ENCODE measurements at regions not wholly inside any gene's neighbourhood (a gene's known extent, or its start where the extent isn't known, plus 50 kb on each side); places are given as distances from the start of the nearest gene placed in this dataset.

DNA sequence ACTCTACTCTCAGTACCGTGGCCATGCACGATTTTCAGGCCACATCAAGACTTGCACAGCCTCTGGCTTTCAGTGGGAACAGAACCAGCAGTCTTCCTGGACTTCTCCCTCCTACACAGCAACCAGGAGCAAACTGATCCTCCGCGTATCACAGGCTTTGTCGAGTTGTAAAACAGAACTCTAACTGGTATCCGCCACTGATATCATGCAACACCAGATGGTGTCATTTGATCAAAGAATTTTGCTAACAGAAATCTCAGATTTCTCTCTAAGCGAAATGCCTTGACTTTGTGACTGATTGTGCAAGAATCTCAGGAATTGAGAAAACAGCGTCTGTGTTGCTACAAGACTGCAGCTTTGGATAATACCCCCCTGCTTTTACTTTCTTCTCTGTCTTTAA lies 85.7 kb downstream of the COPS8 start:
- no peak for DNase-seq (ENCODE audit: low read depth)

DNA sequence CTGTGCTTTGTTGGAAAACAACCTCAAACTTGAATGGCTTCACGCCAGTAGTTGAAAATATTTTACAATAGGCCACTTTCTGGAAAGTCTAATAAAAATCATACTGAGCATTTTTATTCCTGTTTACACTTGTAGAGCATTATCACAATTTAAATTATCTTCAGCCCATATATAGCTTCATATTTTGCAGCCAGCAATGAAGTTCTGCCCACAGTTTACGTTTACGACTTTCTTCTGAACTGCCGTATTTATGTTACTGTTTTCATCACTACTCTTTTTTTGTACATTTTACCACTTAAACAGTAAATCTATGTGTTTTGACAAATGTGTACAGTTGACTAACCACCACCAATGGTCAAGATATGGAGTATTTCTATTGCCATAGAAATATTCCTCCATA lies 86.2 kb downstream of the COPS8 start:
- DNase-seq (ENCODE audit: low read depth): no peak

DNA sequence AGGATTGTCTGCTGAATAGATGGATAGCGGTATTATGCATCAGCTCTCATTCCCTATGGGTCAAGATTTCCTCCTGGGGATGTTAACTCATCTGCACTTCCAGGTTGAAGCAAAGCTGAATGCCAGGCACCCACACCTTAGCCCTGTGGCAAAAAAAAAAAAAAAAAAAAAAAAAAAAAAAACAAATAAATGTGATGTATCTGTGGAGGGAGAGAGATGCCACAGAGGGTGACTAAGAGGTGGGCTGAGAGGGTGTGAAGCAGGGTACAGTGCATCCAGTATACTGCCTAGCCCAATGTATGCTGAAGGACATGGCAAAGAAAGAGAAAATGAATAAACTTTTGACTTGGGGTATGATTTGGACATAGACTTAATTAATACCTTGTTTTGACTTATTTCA lies 91.4 kb downstream of the COPS8 start:
- DNase-seq (ENCODE audit: low read depth): no peak

DNA sequence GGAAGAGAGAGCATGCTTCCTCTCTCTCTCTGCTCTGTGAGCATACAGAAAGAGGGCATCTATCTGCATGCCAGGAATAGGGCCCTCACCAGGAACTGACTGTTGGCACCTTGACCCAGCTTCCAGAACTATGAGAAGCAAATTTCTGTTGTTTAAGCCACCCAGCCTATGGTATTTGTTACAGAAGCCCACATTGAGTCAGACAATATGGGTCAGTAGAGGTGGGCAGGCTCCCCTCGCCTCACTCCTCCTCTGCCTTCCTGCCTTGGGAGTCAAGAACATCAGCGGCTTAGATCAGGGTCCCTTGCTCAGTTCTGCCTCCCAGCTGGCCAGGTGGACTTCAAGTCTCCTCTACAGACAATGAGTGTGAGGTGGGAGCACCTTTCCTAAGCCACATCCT lies 92.3 kb downstream of the COPS8 start:
- DNase-seq (ENCODE audit: low read depth): no peak

DNA sequence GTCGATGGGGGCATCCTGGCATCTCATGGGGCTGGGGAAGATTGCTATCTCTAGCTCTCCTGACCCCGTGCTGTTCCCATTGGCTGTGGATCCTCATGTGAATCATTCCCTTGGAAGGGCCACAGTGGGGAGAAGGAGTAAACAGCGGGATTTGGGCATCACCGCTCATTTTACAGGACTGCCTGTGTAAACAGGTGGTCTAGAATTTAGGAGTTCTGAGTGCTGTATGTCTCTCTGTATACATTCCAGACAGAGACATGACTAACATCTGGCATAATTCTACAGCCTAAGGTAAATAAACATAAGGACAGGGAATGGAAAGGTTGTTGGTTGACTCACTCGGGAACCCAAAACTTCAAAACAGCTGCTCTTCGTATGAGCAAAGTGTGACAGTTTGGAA lies 92.7 kb downstream of the COPS8 start:
- DNase-seq (ENCODE audit: low read depth): no peak

DNA sequence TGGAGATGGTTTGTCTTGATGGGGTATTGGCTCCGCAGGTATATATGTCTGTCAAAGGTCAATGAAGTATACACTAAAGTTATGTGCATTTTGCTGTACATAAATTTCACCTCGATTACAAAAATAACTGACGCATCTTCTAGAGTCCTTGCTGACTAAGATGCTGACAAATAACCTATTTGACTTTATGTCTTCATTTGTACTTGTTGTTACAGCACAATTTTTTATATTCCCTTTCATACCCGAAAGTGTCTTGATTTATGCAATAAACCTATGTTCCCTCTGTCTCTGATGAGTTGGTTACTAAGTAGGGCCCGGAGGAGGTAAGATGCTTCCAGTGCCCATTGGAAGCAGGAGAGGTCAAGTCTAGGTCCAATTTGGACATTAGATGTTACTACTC lies 93.5 kb downstream of the COPS8 start:
- no peak for DNase-seq (ENCODE audit: low read depth)

DNA sequence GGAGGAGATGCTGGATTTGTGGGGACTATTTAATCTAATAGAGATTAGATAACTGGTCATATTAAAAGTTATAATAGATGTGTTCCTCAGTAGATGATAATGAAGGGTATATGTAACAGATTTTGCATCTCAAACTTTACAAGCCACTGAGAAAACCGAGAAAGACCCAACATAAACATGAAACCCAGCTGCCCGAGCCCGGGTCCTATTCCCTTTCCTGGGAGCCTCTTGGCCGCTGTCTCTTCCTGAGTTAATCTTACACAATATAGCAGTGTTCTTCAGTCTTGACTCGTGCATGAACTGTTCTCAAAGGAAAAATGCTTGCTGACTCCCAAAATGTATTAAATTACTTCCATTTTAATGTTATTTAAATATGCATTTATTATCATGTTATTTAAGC lies 94.5 kb downstream of the COPS8 start:
- DNase-seq (ENCODE audit: low read depth): no peak

DNA sequence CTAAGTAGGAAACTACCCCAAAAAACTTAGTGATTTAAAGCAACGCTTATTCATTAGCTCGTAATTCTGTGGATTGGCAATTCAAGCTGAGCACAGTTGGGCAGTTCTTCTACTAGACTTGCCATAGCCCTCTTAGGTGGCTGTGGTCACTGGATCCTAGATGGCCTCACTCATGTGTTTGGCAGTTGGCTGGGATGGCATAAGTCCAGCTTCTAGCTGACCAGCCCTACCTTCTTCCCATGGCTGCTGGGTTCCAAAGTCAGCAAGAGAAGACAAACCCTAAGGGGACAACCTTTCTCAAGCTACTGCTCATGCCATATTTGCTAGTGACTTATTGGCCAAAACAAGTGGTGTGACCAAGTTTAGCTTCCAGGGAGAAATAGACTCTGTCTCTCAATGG lies 95.3 kb downstream of the COPS8 start:
- no peak for DNase-seq (ENCODE audit: low read depth)

DNA sequence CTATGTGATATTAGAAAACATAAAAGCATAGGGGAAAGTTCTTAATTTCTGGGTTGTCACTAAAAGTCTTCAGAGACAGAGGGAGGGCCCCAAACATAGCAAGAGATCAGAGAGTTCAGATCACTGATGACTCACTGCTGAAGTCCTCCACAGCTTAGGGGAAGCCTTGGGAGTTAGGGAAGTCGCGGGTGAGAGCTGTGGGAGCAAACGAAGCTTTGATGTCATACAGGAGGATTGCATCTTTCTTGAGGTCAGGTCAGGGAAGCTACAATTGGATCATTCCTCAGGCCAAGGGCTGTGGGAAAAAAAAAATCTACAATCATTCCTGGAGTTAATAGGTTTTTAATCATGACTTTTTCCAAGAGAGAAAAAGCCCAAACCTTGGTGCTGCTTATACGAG lies 96.2 kb downstream of the COPS8 start:
- DNase-seq (ENCODE audit: low read depth): no peak

DNA sequence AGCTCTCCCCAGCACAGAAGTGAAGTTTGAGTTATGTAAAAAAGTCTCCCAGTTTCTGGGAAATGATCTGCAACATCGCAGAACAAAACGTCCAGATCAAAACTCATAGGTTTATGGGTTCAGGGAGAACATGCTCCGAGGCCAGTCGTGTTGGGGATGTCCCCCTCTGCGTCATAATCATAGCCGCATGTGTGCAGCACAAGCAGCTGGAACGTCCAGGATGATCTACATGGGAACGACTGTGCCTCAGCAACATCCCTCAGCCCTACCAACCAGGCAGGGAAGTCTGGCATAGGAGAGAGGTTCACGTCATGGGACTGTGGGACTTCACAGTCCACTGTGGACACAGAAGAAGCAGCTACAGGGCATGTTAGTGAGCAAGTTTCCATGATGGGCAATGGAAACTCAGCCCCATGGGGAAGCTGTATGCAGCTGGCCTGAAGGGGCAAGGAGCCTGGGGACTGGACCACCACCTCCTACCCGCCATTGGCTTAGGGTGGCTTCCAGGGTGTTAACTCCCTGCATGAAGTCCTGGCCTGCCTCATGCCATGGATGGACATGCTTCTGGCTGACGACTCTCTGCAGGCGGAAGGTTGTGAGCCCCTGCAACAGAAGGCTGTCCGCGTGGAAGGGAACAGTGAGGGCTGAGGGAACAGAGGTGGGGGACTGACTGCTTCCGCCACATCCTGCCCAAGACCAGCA lies 96.9 kb downstream of the COPS8 start:
- no peak for DNase-seq (ENCODE audit: low read depth)

DNA sequence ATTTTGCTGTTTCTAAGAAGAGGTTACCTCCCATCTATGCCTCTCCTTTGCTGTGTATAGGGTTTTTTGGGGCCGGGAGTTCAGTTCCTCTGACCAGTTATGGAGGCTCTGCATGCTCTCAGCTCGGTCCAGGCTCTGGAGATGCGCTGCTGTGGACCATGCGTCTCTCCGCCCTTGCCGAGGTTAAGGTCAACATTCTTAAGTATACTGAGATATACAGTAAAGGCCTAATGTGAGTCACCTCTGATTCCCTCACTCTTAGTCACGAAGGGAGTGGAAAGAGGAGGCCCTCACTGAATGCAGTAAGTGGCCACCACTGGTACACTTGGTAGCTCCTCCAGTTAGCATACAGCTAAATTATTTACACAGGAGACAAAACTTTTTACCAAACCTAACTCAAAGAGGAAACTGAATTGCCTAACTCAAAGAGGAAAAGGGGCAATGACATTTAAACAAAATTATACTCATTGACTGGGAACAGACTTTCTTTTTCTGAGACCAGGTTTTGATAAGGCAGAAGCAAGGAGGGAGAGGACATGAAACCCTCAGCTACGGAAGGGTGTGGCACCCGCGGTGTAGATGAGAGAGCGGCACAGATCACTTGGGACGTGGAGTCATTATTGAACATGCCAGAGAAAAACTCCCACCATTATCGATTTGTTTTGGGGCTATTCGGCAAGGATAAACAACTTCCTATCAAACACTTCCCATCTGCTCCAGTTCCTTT lies 98.7 kb downstream of the COPS8 start:
- no peak for DNase-seq (ENCODE audit: low read depth)

DNA sequence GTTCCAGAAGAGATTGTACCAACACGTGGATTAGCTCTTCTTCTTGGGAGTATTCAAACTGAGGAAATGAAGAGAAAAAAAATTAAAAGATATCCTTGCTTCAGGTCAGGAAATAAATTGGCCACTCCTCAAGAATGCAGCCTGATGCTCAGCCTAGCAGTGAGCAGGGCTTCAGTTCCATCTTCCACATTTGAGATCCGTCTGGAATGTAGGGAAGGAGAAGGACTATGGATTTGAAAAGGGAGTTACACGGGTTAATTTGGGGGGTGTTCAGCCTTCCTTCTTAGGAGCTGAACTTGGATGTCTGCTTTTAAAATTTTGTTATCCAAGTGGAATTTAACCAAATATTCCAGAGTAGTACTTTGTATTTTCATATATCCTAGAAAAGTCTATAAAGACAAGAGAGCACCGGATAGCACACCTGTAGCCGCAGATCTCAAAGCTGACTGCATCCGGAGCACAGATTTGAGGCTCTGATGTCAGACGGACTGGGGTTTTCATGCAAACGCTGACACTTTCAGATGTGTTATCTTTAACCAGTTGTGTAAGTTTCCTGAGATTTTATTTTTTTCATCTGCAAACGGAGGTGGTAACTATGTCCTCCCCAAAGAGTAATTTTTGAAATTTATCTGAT lies 99.3 kb downstream of the COPS8 start:
- no peak for DNase-seq (ENCODE audit: low read depth)

DNA sequence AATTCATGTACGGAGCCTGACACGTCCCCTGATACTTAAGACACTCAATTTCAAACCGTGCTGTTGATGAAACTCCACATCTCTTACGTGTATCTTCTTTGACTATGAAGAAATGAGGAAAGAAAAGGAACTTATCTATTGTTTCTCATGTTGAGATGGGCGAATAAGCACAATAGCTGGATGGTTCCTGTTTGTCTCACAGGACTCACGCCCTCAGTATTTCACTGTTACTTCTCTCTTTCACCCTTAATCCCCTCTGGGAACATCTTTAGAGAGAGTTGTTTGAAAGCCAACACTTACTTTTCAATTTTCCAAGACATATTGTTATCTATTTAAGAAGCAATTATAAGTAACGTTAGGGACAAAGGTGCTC lies 99.8 kb downstream of the COPS8 start:
- DNase-seq (ENCODE audit: low read depth): no peak

DNA sequence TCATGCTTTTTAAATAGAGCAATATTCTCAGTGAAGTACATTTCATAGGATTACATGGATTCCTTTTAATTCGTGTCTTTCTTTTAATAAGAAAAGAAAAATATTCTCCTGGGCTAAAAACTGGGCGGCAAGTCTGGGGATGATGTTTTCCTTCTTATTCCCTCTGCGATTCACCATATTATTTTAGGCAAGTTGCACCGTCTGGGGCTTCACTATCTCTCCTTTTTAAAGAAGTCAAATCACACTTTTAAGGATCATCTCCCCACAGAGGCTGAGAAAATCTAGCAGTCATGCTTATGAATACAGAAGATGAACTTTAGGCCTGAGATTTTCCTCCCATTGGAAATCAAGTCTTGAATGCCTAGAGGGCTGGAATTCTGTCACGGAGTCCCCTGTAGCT lies 104.1 kb downstream of the COPS8 start:
- DNase-seq (ENCODE audit: low read depth): no peak

DNA sequence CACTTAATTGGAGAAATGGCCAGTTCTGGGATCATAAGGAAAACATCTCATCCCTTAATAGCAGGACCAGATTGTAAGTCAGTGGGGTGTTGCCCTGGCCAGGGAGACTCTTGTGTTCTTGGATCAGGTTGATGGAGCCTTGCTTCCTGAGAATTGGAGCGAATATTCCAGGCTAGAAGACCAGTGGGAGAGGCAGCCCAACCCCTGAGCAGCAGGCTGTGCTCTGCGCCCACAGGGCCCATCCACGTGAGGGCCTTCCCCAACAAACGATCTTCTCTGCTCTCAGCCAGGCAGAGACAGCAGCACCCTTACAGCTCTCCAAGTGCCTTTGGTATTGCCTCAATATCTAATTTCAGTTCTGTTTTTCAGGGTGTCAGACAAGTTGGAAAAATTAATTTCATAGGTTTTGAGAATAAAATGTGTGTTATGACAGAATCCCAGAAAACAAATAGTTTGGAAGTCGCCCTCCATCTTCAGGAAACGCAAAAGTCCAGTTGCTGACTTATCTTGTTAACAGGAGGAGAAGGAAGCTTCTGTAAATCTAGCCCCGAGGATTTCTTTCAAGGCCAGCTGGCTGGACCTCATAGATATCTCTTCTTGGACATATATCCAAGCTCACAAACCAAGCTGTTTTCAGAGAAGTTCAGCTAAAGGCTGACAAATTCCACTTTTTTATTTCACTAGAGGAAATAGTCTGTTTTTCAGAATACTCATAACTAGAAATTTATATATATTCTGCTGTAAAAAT lies 105.5 kb downstream of the COPS8 start:
- DNase-seq (ENCODE audit: low read depth): no peak

DNA sequence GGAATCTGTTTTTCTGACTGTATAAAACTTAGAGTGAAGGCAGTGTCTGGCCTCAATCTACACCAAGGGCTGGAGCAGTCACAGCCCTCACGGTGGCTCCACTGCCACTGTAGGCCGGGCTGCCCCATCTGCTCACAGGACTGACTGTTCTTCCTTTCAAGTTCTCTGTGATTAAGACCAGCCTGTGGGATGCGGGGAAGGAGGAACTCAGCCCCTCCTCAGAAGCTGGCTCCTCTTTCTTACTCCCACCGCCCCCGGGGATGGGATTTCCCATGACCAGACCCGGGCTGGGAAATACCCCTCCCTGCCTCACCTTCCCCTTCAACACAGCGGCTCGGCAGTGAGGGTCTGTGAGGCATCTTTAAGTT lies 106.0 kb downstream of the COPS8 start:
- DNase-seq (ENCODE audit: low read depth): no peak

DNA sequence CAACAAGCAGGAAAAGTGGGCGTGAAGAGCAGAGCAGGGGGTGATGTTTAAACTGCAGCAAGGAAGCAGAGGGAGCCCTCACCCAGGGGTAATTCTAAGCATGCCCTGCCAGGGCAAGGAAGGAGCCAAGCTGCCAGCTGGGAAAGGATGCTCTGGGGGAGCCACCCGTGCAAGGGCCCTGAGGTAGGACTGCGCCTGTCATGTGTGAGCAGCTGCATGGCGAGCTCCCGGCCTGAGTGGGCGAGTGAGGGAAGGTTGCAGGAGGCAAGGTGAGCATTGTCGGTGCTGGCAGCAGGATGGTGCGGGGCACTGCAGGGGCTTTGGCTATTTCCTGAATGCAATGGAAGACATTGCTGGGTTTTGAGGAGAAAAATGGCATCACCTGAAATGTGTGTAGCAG lies 107.2 kb downstream of the COPS8 start:
- DNase-seq (ENCODE audit: low read depth): no peak

DNA sequence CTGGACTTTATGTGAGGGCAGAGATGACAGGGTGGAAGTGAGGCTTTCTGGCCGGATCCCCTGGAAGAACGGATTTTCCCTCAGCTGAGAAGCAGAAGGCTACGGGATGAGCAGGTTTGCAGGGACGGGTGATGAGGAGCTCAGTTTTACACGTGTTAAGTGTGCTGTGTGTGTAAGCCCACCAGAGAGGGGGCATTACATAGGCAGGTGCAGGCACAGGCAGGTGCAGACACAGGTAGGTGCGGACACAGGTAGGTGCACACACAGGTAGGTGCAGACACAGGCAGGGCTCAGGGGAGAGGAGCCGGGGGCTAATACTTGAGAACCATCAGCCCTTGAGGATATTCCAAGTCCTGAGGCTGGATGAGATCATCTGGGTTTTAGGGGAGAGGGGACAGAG lies 107.7 kb downstream of the COPS8 start:
- no peak for DNase-seq (ENCODE audit: low read depth)

DNA sequence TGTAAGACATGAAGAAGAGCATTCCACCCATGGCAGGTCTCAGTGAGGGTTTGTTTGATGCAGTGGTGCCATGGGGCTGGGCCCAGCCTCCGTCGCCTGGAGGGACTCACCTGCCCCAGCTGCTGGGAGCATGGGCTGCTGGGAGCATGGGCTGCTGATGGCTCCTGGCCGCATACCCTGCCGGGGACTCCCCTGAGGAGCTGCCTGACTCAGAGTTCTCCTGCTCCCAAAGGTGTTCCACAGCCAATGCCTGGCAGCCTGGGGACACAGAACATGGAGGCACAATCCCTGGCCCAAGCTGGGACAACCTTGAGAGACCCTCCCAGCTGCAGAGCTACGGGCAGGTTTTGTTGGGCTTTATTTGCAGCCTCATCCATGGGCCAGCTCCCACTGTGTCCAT lies 108.4 kb downstream of the COPS8 start:
- no peak for DNase-seq (ENCODE audit: low read depth)

DNA sequence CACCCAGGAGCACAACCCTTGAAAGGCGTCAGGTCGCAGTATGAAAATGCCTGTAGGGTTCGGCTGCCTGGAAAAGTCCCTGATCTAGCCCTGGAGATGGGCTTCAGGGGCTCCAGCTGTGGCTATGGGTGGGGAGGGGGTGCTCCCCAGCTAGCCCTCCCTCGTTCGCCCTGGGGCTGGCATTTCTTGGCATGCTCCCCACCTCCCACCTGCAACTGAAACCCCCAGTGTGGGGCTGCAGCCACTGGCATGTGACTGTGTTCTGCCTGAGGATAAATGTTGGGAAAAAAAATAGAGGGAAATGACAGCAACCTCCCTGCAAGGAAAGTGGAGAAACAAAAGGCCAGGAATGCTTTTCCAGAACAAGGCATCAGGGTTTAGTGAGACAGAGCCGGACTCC lies 109.2 kb downstream of the COPS8 start:
- no peak for DNase-seq (ENCODE audit: low read depth)

DNA sequence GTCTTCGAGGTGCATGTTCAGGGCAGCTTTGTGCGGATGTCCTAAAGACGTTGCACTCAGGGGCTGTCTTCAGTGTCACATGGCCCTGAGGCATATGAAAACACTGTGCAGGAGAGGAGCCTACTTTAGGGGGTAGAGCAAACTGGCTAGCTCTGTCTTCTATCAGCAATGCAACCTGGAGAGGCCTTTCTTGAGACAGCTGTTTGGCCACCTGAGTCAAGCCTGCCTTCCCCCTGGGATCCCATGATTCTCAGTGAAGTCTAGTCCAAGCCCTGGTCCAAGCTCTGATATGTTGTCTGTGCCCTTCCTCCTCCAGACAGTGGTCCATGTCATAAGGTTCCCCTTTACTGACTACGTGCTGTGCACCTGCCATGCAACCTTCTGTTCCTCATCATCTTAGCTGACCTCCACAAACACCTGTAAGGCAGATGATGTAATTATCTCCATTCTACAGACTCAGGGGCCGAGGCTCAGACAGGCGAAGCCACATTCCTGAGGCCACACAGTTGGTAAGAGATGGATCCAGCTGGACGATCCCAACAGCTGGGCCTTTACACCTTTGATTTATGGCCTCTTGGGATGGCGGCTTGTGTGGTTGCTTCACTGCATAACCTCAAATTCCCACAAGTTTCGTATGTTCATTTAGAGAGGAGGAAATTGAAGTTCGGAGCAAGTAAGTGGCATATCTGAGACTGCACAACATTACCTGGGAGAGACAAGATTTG lies 109.9 kb downstream of the COPS8 start:
- DNase-seq (ENCODE audit: low read depth): no peak

DNA sequence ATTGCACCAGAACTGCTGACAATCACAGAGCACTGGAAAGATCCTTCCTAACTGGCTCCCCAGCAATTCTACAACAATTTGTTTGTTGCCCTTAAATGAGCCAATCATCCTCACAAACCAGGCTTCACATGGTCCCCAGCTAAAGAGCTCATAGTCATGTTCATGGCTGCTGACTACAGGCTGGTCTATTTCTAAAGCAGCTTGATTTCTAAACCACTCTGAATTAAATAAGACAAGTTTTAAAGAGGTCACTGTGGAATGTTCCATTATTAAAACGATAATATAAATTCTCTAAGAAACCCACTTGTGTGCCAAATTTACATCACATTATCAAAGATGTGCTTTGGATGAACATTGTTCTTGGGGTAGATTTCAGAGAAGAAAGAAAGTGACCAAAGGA lies 110.7 kb downstream of the COPS8 start:
- DNase-seq (ENCODE audit: low read depth): no peak
